ENCODE measurements at regions not wholly inside any gene's neighbourhood (a gene's known extent, or its start where the extent isn't known, plus 50 kb on each side); places are given as distances from the start of the nearest gene placed in this dataset.

DNA sequence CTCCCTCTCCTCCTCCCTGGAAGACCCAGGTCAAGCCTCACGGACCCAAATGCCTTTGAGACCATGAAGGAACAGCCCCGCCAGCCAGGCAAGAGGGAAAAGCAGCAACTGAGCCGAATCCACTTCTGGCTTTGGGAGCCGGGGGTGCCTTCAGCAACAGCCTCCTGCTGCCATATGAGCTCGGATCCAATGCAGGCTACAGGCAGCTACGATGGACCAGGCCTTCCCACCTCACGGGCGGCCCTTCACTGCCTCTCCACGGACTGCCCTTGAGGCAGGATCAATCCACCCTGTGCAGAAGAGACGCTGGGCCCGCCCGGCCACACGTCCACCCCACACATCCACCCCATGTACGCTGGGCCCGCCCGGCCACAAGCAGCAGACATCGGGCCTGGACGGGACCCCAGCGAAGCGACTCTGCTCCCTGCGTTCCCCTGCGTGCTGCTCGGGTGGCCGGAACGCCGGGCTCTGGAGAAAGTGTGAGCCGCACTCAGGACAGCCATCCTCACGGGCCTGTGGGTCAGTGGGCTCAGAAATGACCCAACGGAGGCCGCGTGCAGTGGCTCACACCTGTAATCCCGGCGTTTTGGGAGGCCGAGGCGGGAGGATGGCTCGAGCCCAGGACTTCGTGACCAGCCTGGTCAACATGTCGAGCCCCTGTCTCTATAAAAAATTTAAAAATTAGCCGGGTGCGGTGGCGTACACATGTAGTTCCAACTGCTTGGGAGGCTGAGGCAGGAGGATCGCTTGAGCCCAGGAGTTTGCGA is 82.0 kb downstream of the FOXL3 start:
- peak; percentile 48 for DNase-seq

DNA sequence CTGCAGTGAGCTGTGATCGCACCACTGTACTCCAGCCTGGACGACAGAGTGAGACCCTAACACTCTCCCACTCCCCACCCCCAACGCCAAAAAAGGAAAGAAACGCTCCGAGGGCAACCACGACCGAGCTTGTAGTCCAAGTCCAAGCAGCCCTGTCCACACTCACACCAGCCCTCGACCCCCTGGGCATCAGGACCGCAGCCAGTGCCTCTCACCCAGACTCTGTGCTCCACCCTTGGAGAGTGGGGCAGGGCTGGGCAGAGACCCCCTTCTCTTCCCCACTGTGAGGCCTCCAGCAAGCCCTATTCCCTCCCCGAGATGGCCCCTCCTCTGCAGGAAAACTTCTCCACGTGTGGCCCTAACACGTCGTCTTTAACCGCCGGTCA is 82.6 kb downstream of the FOXL3 start:
- DNase-seq: no peak

DNA sequence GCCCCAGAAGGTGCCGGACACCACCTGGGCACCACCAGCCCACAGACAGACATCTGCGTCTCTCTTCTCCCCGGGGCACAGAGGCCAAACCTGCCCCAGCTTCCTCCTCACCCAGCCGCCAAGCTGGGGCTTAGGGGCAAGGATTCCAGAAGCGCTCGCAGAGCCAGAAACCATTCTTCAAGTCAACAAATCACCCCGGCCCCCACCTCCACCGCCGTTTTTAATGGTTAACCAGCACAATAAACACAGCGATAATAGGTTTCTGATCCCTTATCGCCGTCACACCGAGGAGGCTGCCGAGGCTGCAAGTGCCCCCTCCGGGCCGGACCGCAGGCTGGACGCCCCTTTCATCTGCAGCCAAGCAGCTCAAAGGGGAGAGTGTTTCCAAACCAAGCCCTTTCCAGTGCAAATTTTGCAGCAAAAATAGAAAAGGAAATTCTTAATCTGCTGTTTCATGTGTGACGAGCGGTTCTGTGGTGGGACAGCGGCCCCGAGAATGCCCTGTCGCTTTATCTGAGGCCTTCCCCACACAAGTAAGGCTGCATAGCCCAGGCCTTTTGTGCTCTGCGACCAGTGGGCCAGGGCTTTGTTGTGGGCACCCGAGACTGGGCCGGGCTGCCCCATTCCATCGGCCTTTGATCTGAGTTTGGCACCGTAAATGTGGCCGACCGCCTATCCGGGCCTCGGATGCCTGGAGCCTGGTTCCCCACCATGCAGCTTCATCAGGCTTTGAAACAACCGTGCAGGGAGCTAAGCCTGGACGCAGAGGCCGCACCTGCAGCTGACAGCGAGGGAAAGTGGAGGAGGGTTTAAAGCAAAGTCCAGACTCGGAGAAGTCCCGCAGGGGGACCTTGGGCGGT is 83.2 kb downstream of the FOXL3 start:
- peak; percentile 45 for DNase-seq

DNA sequence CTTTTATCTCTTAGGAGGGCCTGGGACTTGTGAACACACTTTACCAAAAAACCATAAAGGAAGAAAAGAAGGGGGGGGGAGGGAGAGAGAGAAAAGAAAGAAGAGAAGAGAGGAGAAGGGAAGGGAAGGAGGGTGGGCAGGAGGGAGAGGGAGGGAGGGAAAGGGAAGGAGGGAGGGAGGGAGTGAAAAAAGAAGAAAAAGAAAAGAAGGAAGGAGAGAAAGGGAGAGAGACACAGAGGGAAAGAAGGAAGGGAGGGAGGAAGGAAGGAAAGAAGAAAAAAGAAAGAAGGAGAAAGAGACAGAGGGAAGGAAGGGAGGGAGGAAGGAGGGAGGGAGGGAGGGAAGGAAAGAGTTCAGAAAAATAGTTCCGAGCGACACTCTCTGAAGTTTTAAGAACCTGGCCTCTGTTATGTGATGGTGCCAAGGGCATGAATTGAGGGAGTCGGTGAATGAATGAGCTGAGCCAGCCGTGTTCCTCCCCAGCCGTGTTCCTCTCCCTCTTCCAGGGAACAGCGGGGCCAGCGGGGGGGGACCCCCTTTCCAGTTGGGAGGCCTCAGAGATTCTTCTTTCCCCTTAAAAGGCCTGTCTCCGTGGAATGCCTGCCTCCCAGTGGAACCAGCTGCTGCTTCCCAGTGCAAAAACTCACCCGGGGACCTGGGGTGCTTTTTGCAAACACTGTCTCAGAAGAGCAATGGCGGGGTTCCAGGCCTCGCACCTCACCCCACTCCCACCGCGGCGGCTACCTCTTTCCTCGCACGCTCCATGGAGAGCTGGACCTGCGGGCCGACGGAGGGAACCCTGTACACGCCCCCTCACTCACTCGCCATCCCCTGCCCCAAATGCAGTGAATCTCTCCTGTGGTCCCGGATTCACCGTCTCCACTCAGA is 84.1 kb downstream of the FOXL3 start:
- DNase-seq: peak; percentile 38

DNA sequence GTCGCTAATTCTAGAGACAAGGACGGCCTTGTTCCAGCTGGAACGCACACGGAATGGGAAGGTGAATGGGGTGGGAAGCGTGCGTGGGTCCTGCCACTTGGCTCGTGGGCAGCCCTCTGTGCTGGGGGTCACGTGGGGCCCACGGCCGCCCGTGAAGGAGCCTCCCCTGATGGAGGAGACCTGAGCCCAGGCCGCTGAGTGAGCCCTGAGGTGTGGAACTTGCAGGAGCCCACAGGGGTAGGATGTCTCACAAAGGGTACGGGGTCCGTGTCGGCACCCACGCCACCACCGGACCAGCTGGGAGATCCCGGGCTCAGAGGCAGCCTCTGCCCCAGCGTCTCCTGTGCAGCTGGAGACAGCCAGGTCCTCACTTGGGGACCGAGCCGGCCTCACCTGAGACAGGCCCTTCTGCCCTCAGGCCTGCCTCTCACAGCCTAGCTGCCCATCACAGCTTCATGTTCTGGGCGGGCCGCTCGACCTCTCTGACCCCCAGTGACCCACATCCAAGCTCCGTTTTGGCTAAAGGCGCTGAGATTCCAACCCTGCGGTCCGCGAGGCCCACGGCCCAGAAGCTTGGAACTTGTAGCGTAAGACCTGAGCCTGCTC is 84.8 kb downstream of the FOXL3 start:
- DNase-seq: peak; percentile 44

DNA sequence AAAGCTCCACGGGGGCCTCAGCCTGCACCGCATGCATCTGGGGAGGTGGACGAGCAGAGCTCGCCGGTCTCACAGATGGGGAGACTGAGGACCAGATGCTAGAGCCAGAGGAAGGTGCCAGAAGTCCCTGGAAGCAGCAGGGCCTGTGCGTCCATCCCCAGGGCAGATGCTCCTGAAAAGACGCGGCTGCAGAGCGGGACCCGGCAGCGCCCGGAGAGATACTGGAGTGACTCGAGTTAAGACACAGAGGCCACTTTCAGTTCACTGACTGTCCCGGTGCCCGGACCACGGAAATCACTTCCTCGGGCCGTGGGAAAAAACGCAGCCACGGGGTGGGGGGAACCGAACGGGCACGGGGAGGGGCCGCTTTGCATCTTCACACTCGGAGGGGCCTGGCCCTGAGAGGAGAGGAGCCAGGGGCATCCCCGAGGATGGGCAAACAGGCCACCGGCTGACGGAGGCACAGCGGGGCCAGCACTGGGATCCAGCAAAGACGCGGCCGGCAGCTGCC is 85.4 kb downstream of the FOXL3 start:
- DNase-seq: peak; percentile 38

DNA sequence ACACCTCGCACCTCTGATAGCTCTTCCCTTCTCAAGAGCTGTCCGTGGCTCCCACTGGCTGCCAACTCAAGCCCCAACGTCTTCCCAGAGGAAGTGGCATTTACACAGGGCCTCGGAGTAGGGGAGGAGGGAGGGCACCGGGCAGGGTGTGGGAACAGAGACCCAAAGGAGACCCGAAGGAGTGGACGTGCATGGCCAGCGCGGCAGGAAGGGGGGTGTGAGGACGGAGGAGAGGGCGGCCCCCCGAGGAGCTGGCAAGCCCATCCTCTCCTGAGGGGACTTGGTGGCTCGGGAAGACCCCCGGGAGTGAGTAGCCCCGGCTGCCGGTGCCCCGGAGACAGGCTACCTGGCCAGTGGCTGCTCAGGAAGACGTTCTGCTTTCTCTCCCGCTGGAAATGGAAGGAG is 85.9 kb downstream of the FOXL3 start:
- DNase-seq: peak; percentile 45

DNA sequence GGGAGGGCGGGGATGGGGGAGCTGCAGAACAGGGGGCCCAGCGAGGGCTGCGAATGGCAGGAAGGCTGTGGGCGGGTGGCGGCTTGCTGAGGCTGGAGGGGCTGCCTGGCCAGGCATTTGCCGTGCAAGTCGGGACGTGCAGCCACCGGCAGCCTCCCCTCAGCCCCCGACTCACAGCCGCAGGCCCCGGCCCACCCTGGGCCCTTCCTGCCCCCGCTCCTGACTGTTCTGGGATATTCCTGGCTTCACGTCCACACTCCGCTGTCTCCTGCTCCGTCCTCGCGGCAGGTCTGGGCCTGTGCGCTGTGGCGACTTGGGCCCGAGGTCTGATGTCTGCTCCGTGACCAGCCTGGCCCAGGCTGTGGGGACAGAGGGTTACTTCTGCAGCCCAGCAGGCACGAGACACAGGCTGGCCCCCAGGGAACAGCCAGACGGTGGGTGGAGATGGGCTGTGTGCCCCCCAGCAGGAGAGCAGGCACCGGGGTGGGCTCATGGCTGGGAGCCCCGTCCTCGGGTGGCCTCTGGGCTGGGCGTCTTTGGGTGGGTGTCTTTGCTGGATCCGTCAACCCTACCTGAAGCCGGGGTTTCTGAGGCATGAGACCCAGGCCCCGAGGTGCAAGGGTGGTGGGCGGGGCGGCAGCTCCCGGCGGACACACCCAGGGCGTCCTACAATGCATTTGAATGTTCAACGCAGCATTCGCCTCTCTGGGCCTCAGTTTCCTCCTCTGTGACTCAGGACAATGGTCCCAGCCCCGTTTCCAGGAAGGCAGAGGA is 86.5 kb downstream of the FOXL3 start:
- peak; percentile 46 for DNase-seq

DNA sequence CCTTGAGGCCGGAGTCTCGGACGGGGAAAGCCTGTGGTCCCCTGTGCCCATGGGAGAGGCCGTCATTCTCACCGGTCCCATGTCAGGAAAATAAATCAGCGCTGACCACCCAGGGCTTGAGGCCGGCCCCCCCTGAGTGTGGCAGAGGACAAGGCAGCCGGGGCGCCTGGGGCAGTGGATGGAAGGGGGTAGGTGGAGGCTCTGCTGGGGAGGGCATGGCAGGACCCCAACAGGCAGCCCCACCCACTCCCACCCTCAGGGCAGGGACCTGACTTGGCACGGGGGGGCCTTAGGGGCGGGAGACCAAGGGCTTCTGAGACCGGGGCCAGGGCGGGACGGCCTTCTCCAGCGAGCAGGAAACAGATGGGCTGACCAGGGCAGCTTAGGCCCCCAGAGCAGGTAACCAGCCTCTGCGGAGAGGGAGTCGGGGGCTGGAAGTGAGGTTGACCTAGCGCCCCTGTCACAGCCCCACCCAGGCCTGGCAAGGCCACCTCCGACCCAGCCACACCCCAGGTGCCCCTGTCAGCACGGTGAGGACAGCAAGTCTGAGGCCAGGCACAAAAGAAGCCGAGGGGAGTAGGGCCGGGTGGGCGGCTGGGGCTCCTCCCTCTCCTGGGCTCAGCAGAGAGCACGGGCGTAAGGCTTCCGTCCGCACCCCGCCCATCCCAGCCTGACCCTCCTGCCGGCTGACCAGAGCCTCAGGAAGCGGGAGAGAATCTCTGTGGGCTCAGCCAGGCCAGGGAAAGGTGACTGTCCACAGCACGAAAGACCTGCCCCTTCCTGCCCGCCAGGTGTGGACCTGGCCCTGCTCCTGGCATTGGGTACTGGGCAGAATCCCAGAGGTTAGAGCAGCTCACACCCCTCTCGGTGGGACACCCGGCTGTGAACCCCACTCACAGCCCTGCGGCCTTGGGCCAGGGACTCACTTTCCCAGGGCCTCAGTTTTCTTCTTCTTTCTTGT is 87.4 kb downstream of the FOXL3 start:
- DNase-seq: peak; percentile 42

DNA sequence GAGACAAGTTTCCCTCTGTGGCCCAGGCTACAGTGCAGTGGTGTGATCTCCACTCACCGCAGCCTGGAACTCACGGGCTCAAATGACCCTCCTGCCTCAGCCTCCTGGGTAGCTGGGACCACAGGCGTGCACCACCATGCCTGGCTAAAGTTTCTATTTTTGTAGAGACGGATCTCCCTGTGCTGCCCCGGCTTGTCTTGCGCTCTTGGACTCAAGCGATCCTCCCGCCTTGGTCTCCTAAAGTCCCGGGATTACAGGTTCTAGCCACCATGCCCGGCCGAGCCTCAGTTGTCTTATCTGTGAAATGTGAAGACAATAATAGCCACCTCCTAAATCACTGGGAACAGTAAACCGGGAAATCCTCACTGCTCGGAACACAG is 88.1 kb downstream of the FOXL3 start:
- DNase-seq: peak; percentile 42

DNA sequence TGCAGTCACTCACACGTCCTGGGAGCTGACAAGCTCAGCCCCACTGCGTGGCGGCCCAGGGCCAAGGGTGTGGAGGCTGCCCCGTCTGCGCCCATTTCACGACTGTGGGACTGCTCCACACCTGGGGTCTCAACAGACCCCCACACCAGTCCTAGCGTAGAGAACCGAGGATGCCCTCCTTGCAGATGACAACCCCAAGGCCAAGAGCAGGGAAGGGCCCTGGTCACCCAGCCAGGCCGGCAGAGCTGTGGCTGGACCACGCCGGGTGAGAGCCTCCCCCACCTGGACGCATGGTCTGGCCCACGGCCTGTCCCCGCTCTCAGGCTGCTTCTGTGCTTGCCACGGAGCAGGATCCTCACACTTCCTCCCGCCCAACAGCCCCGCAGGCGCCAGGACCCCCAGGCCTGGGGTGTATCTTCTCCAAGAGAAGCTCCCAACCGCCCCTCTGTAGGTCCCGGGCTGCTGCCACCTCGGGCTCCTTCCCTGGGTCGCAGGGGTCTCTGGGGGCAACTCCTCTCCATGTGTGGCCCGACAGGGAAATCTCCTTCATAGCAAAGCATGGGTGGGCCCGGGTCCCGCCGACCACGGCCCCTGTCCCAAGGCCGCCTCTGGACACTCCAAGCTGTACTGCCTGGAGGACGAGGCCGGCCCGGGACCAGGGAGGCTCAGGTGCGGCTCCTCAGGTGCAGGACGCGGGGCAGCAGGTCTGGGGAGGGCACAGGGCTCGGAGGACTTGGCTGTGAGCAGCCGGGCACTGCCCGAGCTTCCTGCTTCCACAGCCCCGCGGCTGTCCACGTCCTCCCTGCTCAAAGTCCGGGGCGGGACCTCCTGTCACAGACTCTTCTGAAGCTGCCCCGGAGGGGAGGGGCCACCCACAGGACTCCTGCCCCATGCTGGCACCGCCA is 88.8 kb downstream of the FOXL3 start:
- peak; percentile 44 for DNase-seq

DNA sequence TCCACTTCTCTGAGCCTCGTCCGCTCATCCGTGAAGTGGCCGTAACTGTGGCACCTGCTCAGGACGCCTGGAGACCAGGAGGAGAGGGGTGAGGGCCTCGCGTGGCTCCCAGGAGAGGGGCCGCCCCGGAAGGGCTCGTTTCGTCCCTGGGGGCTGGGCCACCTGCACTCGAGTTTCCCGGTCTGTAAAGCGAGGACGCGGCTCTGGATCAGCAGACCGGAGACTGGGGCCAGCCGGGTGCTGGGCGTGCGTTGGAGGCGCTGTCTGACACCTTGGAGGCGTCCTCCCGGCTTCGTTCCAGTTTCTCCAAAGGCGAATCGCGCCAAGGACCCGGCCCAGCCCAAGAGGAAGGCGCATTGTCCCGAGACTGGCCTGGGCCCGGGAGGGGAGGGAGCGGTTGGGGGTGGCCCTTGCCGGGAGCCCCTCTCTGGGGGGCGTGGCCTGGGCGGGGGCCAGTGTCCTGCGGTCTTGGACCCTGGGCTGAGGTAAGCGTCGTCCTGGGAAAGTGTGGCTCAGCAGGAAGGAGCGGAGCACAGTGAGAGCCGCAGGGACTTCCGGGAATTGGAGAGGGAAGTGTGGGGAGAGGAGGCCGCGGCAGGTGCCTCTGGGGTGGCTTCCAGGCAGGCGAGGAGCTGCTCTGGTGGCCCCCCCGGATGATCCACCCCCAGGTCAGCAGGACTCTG is 89.6 kb downstream of the FOXL3 start:
- peak; percentile 52 for DNase-seq

DNA sequence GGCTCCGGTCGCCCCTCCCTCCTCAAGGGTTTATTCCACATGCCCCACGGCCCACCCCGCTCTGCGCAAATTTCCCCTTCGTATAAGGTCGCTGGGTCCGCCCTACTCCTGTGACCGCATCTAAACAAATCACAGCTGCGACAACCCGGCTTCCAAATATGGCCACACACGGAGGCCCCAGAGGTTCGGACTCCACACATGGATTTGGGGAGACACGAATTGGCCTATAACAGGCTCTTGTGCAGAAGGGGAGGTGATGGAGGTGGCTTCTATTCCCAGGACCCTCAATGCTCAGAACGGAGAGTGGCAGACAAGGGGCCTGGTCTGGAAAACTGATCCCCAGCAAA is 90.1 kb downstream of the FOXL3 start:
- no peak for DNase-seq

DNA sequence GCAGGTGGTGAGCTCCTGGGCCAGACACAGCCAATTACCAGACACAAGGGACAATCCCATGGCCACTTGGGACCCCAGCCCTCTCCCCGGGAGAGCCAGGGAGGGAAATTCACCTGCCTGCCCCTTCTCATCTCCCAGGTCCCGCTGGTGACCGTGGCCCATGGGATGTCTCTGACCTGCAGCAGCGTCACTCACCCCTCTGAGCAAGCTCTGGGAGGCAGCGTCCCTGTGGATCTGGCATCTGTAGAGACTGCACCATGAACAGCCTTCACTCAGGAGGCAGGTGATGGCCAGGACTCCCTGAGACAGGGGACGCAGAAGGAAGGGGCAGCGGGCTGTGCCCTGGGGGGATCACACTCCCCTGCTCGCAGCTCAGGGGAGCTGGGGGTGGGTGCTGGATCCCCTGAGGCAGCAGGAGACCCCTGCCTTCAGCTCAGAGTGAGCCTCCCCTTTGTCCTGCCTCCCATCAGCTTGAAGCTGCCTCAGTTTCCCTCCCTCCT is 90.8 kb downstream of the FOXL3 start:
- DNase-seq: peak; percentile 56

DNA sequence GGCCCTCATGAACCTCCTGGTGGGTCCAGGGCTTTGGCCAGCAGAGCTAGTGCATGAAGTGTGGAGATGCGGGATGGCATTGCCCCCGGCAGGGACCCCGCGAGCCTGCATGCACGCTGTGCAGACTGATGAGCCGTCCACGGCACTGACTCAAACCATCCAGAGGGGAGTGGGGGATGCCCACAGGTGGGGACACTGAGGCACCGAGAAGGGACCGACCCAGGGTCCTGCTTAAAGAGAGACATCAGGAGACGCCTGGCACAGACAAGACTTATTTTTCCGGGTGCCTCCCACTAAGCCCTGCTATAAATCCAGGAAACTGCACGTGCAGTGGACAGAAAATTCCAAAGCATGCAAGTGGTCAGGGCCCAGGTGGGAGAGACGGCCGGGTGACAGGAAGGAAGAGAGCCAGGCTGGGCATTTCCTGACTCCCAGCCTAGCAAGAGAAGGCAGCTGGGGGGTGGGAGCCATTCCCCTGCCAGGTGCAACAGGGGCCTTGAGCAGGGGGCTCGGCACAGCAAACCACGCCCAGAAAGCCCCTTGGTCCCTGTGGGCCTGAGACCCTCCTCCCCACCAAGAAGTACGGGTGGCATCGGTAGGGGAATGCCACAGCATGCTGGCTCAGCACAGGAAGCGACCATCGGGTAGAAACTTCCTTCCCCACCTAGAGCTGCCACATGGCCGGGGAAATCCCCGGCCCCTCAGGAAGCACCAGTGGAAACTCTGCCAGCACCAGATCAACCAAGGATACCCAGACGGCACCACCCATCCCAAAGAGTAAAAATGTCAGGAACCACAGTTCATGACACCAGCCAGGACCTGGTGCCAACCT is 91.5 kb downstream of the FOXL3 start:
- DNase-seq: peak; percentile 69

DNA sequence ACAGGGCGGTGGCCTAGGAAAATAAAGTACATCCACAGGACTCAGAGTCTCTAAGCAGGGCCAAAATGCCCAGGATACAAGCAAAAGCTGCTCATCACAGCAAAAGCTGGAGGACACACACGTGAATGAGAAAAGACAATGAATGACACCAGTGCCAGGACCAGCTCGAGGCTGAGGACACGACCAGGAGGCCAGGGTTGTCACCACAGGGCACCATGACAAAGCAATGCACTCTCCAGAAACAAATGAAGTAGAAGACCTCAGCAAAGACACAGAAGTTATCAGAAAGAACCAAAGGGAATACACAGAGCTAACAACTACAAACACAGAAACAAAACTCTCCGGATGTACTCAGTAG is 92.1 kb downstream of the FOXL3 start:
- no peak for DNase-seq

DNA sequence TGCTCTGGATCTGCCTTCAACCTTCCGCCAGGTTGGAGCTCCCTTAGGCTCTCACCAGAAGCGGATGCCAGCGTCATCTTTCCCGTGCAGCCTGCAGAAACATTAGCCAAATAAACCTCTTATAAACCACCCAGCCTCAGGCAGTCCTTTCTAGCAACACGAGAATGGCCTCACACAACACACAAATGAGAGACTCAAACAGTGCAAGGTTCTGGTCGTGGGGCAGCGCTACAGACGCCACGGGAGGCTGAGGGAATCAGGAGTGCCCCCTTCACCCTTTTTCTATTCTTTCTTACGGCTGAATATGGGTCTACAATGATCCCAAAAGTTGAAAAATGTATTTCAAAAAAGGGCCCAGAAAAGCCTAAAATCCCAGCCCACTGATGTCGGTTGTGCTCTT is 96.4 kb downstream of the FOXL3 start:
- no peak for DNase-seq

Measured in activated CD8-positive, alpha-beta memory T cell treated with anti-CD3 and anti-CD28 coated beads, Interleukin-2, amount 50 U/mL, for 48 hours (primary cell).